Mesendoderm (in vitro differentiated cells): ENCODE measurements at regions not wholly inside any gene's neighbourhood (a gene's known extent, or its start where the extent isn't known, plus 50 kb on each side); places are given as distances from the start of the nearest gene placed in this dataset.

Experiments used
- DNase-seq: peaks from one replicate; pipeline ENCODE4 v3.0.0; 2013
- H2AK5ac ChIP-seq: 2 replicates; pipeline ENCODE4 v1.6.1; 2013; ENCODE audit warnings: low read length, inconsistent platforms
- H2BK120ac ChIP-seq: 2 replicates; pipeline ENCODE4 v1.6.1; 2013; ENCODE audit warnings: low read depth, mild to moderate bottlenecking, low read length, moderate library complexity, mixed read lengths
- H2BK15ac ChIP-seq: replicated peaks from 2 replicates; pipeline ENCODE4 v1.6.1; 2013; ENCODE audit warnings: low read depth, mild to moderate bottlenecking, moderate library complexity
- H2BK5ac ChIP-seq: 2 replicates; pipeline ENCODE4 v1.6.1; 2013; ENCODE audit warnings: low read length, inconsistent platforms
- H3K18ac ChIP-seq: 2 replicates; pipeline ENCODE4 v1.6.1; 2013; ENCODE audit warnings: mild to moderate bottlenecking, low read length, mixed read lengths
- H3K23ac ChIP-seq: one replicate; pipeline ENCODE4 v1.6.1; 2013; ENCODE audit warnings: low read length
- H3K27ac ChIP-seq: 2 replicates; pipeline ENCODE4 v1.5.1; 2013; ENCODE audit warnings: low read depth, mild to moderate bottlenecking, inconsistent platforms, low read length, moderate library complexity
- H3K27me3 ChIP-seq: 2 replicates; pipeline ENCODE4 v1.6.1; 2013; ENCODE audit warnings: low read length, control low read depth, mild to moderate bottlenecking, inconsistent platforms; ENCODE audit not compliant: insufficient read depth, poor library complexity
- H3K36me3 ChIP-seq: 2 replicates; pipeline ENCODE4 v1.6.1; 2013; ENCODE audit warnings: low read length, inconsistent platforms; ENCODE audit not compliant: control insufficient read depth, insufficient read depth
- H3K4ac ChIP-seq: one replicate; pipeline ENCODE4 v1.6.1; 2013; ENCODE audit warnings: low read depth, mild to moderate bottlenecking, low read length, moderate library complexity
- H3K4me1 ChIP-seq: 2 replicates; pipeline ENCODE4 v1.6.1; 2013; ENCODE audit warnings: low read depth, low read length, inconsistent platforms; ENCODE audit not compliant: control insufficient read depth
- H3K4me2 ChIP-seq: 2 replicates; pipeline ENCODE4 v1.6.1; 2013; ENCODE audit warnings: low read length
- H3K4me3 ChIP-seq: 2 replicates; pipeline ENCODE4 v1.5.1; 2013; ENCODE audit warnings: mild to moderate bottlenecking, low read length
- H3K56ac ChIP-seq: one replicate; pipeline ENCODE4 v1.6.1; 2013; ENCODE audit warnings: low read length
- H3K79me1 ChIP-seq: 2 replicates; pipeline ENCODE4 v1.6.1; 2013; ENCODE audit warnings: low read length, inconsistent platforms
- H3K79me2 ChIP-seq: 2 replicates; pipeline ENCODE4 v1.6.1; 2013; ENCODE audit warnings: mild to moderate bottlenecking, low read length; ENCODE audit not compliant: control insufficient read depth, insufficient read depth
- H3K9ac ChIP-seq: 2 replicates; pipeline ENCODE4 v1.6.1; 2013; ENCODE audit warnings: low read length, inconsistent platforms
- H4K5ac ChIP-seq: one replicate; pipeline ENCODE4 v1.6.1; 2013; ENCODE audit warnings: low read length
- H4K8ac ChIP-seq: one replicate; pipeline ENCODE4 v1.6.1; 2013; ENCODE audit warnings: low read depth, mild to moderate bottlenecking, control low read depth, low read length, moderate library complexity
- WGBS: extraction: QIAGEN DNeasy Blood & Tissue Kit; methylation state at CpG from one replicate; pipeline ENCODE4 v1.1.7; 2013; ENCODE audit warnings: low lambda C conversion rate, missing lambda C conversion rate; ENCODE audit not compliant: insufficient coverage; ENCODE audit errors: extremely low coverage; 5-methylcytosine and 5-hydroxymethylcytosine counted together

GRCh38 chr10:44262551-44263251 is 122.2 kb downstream of the CXCL12 start:
- H2BK15ac ChIP-seq, result no peak overlapping the region
- H2AK5ac ChIP-seq, result no peak overlapping the region
- H3K4me3 ChIP-seq, result no peak overlapping the region
- no peak overlapping the region for H3K23ac ChIP-seq
- H3K27me3 ChIP-seq, result no peaks in the 10 kb centered on the region
- no peaks in the 10 kb centered on the region for H3K79me1 ChIP-seq
- DNase-seq, result no peak
- no peak overlapping the region for H2BK120ac ChIP-seq
- peaks cover 8% of the 10 kb centered on the region for H3K4me1 ChIP-seq
- no peaks in the 10 kb centered on the region for H3K36me3 ChIP-seq
- H3K4ac ChIP-seq, result no peak overlapping the region
- no peak overlapping the region for H3K56ac ChIP-seq
- WGBS, result no CpG with 5 or more reads among the region's 6 CpGs
- no peak overlapping the region for H3K9ac ChIP-seq
- H4K5ac ChIP-seq, result no peak overlapping the region
- no peak overlapping the region for H2BK5ac ChIP-seq
- no peak overlapping the region for H3K18ac ChIP-seq
- no peaks in the 10 kb centered on the region for H3K79me2 ChIP-seq
- H4K8ac ChIP-seq, result no peak overlapping the region
- no peak overlapping the region for H3K4me2 ChIP-seq
- H3K27ac ChIP-seq, result no peak overlapping the region

- no peak overlapping the region for H3K4me3 ChIP-seq
- H2AK5ac ChIP-seq, result no peak overlapping the region
- H3K27me3 ChIP-seq, result no peaks in the 10 kb centered on the region
- H3K4me2 ChIP-seq, result no peak overlapping the region
- no peak overlapping the region for H3K23ac ChIP-seq
- H3K18ac ChIP-seq, result no peak overlapping the region
- no peak overlapping the region for H2BK15ac ChIP-seq
- H4K5ac ChIP-seq, result no peak overlapping the region
- no peak overlapping the region for H2BK5ac ChIP-seq
- no peaks in the 10 kb centered on the region for H3K36me3 ChIP-seq
- no CpG with 5 or more reads among the region's 7 CpGs for WGBS
- DNase-seq, result no peak
- H3K9ac ChIP-seq, result no peak overlapping the region
- no peak overlapping the region for H3K4ac ChIP-seq
- H3K27ac ChIP-seq, result no peak overlapping the region
- H3K79me2 ChIP-seq, result no peaks in the 10 kb centered on the region
- no peak overlapping the region for H3K56ac ChIP-seq
- no peak overlapping the region for H2BK120ac ChIP-seq
- H3K79me1 ChIP-seq, result no peaks in the 10 kb centered on the region
- no peak overlapping the region for H4K8ac ChIP-seq
- H3K4me1 ChIP-seq, result peaks cover 8% of the 10 kb centered on the region
These were observed 123.0 kb downstream of the CXCL12 start for GRCh38 chr10:44261710-44262455.

- Histone ChIP-seq H3K27ac (no peak overlapping the region), H3K79me2 (no peaks in the 10 kb centered on the region), H3K4me1 (peaks cover 8% of the 10 kb centered on the region), H3K36me3 (no peaks in the 10 kb centered on the region), H2BK5ac (no peak overlapping the region), H2BK120ac (no peak overlapping the region), H3K23ac (no peak overlapping the region), H2BK15ac (no peak overlapping the region), H3K4me2 (no peak overlapping the region), H3K9ac (no peak overlapping the region), H2AK5ac (no peak overlapping the region), H3K79me1 (no peaks in the 10 kb centered on the region), H4K5ac (no peak overlapping the region), H3K4ac (no peak overlapping the region), H4K8ac (no peak overlapping the region), H3K18ac (no peak overlapping the region), H3K4me3 (no peak overlapping the region), H3K27me3 (no peaks in the 10 kb centered on the region), H3K56ac (no peak overlapping the region)
- WGBS, result no CpG with 5 or more reads among the region's 16 CpGs
- no peak for DNase-seq
These were observed 123.6 kb downstream of the CXCL12 start for GRCh38 chr10:44261296-44261695.

GRCh38 chr10:44260286-44260928 is 124.5 kb downstream of the CXCL12 start:
- Histone ChIP-seq H4K8ac (no peak overlapping the region), H2BK15ac (no peak overlapping the region), H3K4me3 (no peak overlapping the region), H3K79me2 (no peaks in the 10 kb centered on the region), H3K79me1 (no peaks in the 10 kb centered on the region), H3K27ac (no peak overlapping the region), H3K9ac (no peak overlapping the region), H3K23ac (no peak overlapping the region), H3K56ac (no peak overlapping the region), H3K4me1 (peaks cover 8% of the 10 kb centered on the region), H2BK5ac (no peak overlapping the region), H3K4ac (no peak overlapping the region), H3K36me3 (no peaks in the 10 kb centered on the region), H4K5ac (no peak overlapping the region), H3K18ac (no peak overlapping the region), H2AK5ac (no peak overlapping the region), H2BK120ac (no peak overlapping the region), H3K4me2 (no peak overlapping the region), H3K27me3 (no peaks in the 10 kb centered on the region)
- DNase-seq, result no peak
- WGBS, result no CpG with 5 or more reads among the region's 13 CpGs

- peak; percentile 14 for DNase-seq
- WGBS, result no CpG with 5 or more reads among the region's 7 CpGs
- H3K4ac ChIP-seq, result no peak overlapping the region
- H3K4me3 ChIP-seq, result no peak overlapping the region
- no peak overlapping the region for H4K8ac ChIP-seq
- no peak overlapping the region for H3K9ac ChIP-seq
- H3K27ac ChIP-seq, result no peak overlapping the region
- H3K56ac ChIP-seq, result no peak overlapping the region
- H4K5ac ChIP-seq, result no peak overlapping the region
- H2BK5ac ChIP-seq, result no peak overlapping the region
- H3K23ac ChIP-seq, result no peak overlapping the region
- no peak overlapping the region for H2AK5ac ChIP-seq
- H3K79me2 ChIP-seq, result no peaks in the 10 kb centered on the region
- H2BK120ac ChIP-seq, result no peak overlapping the region
- H3K4me2 ChIP-seq, result no peak overlapping the region
- no peaks in the 10 kb centered on the region for H3K36me3 ChIP-seq
- peaks cover 8% of the 10 kb centered on the region for H3K4me1 ChIP-seq
- no peaks in the 10 kb centered on the region for H3K27me3 ChIP-seq
- H2BK15ac ChIP-seq, result no peak overlapping the region
- no peak overlapping the region for H3K18ac ChIP-seq
- no peaks in the 10 kb centered on the region for H3K79me1 ChIP-seq
These were observed 125.6 kb downstream of the CXCL12 start for GRCh38 chr10:44259090-44259874.
